Pancreas (tissue), 10 donors: ENCODE measurements at regions not wholly inside any gene's neighbourhood (a gene's known extent, or its start where the extent isn't known, plus 50 kb on each side); places are given as distances from the start of the nearest gene placed in this dataset.

ENCODE experiments used
- ATAC-seq, 4 donors: fragments of 200-7000 bp; cut with Tn5 transposase; one replicate each; pipeline versions ENCODE4 v1.8.0 to v1.9.1; 2020; ENCODE audit warnings: mild to moderate bottlenecking in 4 of 4, moderate library complexity in 4 of 4
- DNase-seq, 6 donors: peaks; one replicate each; pipeline ENCODE4 v3.0.0-alpha.2; 2020
- FAIRE-seq: peaks from 2 replicates; lab custom pipeline; 2012; peaks lifted over from hg19 to GRCh38; lab: Jason Lieb, UNC
- H3K27ac ChIP-seq, 4 donors: fragments of 200-600 bp; sonication (generic); 1 replicate in 3 of 4; 2 replicates in 1 of 4; pipeline versions ENCODE4 v1.5.0 to v1.8.0; 2020
- H3K27me3 ChIP-seq, 4 donors: fragments of 200-600 bp; one replicate each; pipeline ENCODE4 v1.8.0; 2021
- H3K36me3 ChIP-seq, 3 donors: fragments of 200-600 bp; sonication (generic) in 1 of 3; one replicate each; pipeline versions ENCODE4 v1.5.0 to v1.8.0; 2020 to 2021
- H3K4me1 ChIP-seq, 3 donors: fragments of 200-600 bp; one replicate each; pipeline ENCODE4 v1.8.0; 2021
- H3K4me3 ChIP-seq, 4 donors: fragments of 200-600 bp; sonication (generic) in 2 of 4; one replicate each; pipeline versions ENCODE4 v1.5.0 to v1.8.0; 2020 to 2021
- H3K9me3 ChIP-seq, 4 donors: fragments of 200-600 bp; one replicate each; pipeline ENCODE4 v1.8.0; 2021
- WGBS, 2 donors: extraction: QIAGEN DNeasy Blood & Tissue Kit; methylation state at CpG; one replicate each; pipeline ENCODE4 v1.1.7; 2013; 5-methylcytosine and 5-hydroxymethylcytosine counted together
- intact Hi-C, 3 donors: fragments of 100-400 bp; cut with DNase I; formaldehyde crosslinking; loops; one replicate each; pipeline versions ENCODE4 v1.11.1 to v1.14.2; 2022
- TF ChIP-seq, protein P1 (sequence below), 4 donors: fragments of 200-600 bp; sonication (generic) in 3 of 4; IDR thresholded peaks; one replicate each; pipeline versions ENCODE4 v1.5.0 to v1.8.0; 2021; ENCODE audit warnings: antibody characterized with exemption in 4 of 4
- donor health status: healthy with polysubstance abuse.
- donor health status: DM: no; HTN: no; CAD: no; lungs with moderate emphysema.
- donor health status: DM: no; HTN: no; CAD: no.
- donor health status: control.
- donor health status: control.
- donor health status: Bipolar disorder and iron deficiency.
- donor health status: DM: yes; HTN: yes; CAD: no.
- donor health status: DM: no; HTN: no; CAD: no.
- donor health status: DM: no; HTN: no; CAD: no.
- donor health status: DM: yes; HTN: yes; CAD: no.

DNA sequence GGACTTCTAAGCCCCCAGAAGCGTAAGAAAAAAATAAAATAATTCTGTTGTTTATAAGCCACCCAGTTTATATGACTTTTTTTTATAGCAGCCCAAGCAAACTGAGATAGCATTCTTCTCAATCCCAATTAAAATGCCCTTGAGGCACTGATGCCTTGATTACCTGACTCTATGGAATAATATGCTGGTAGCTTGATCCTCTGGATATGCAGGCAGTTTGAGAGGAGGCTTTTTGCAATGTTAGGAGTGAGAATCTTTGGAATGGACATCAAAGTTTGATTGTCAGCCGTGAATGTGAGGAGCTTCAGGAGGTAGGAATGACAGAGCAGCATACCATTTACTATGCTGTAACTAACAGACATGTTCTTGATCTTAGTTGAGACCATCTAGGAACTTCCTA is 275.6 kb downstream of the AASDHPPT start:
- ATAC-seq (no peak), DNase-seq (no peak)
- 77 to 91% methylated on average over 2 of the region's 2 CpGs for WGBS, 2 donors

DNA sequence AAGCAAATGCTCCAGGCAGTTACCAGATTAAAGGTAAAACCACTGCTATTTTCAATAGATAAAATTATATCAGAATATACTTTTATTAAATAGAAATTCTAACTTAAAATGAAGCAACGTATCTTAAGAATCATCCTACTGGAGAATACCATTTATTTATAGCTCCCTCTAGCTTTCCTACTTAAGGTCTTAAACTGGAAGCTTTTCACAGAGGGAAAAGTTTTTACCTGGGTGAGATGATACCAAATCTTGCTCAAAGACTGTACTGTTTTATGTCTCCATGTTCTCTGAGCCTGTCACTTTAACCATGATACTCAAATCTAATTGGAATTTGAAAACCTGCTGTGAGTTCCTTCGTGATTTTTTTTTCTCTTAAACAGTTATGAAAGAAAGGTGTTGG is 291.8 kb downstream of the AASDHPPT start:
- Histone ChIP-seq H3K4me1 (no peaks in the 10 kb centered on the region), H3K27me3 (no peaks in the 10 kb centered on the region), H3K4me3 (no peak overlapping the region), H3K27ac (no peak overlapping the region), H3K36me3 (no peaks in the 10 kb centered on the region), H3K9me3 (no peaks in the 10 kb centered on the region)
- DNase-seq = no peak
- no peak for FAIRE-seq
- intact Hi-C loops = no loop called here
- ATAC-seq = no peak
- TF ChIP-seq, protein P1, sequence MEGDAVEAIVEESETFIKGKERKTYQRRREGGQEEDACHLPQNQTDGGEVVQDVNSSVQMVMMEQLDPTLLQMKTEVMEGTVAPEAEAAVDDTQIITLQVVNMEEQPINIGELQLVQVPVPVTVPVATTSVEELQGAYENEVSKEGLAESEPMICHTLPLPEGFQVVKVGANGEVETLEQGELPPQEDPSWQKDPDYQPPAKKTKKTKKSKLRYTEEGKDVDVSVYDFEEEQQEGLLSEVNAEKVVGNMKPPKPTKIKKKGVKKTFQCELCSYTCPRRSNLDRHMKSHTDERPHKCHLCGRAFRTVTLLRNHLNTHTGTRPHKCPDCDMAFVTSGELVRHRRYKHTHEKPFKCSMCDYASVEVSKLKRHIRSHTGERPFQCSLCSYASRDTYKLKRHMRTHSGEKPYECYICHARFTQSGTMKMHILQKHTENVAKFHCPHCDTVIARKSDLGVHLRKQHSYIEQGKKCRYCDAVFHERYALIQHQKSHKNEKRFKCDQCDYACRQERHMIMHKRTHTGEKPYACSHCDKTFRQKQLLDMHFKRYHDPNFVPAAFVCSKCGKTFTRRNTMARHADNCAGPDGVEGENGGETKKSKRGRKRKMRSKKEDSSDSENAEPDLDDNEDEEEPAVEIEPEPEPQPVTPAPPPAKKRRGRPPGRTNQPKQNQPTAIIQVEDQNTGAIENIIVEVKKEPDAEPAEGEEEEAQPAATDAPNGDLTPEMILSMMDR (IDR thresholded peaks at IDR 0.05) = no peak
- WGBS, 2 donors = 27 to 51% methylated on average over 2 of the region's 2 CpGs

More for the DNA sequence above, 275.6 kb downstream of the AASDHPPT start:
- no peaks in the 10 kb centered on the region for H3K4me1 ChIP-seq
- H3K9me3 ChIP-seq = no peaks in the 10 kb centered on the region
- intact Hi-C loops = no loop called here
- no peak for FAIRE-seq
- no peaks in the 10 kb centered on the region for H3K36me3 ChIP-seq
- no peak overlapping the region for H3K4me3 ChIP-seq
- TF ChIP-seq, protein P1 (IDR thresholded peaks at IDR 0.05) = no peak
- H3K27me3 ChIP-seq = no peaks in the 10 kb centered on the region
- no peak overlapping the region for H3K27ac ChIP-seq

DNA sequence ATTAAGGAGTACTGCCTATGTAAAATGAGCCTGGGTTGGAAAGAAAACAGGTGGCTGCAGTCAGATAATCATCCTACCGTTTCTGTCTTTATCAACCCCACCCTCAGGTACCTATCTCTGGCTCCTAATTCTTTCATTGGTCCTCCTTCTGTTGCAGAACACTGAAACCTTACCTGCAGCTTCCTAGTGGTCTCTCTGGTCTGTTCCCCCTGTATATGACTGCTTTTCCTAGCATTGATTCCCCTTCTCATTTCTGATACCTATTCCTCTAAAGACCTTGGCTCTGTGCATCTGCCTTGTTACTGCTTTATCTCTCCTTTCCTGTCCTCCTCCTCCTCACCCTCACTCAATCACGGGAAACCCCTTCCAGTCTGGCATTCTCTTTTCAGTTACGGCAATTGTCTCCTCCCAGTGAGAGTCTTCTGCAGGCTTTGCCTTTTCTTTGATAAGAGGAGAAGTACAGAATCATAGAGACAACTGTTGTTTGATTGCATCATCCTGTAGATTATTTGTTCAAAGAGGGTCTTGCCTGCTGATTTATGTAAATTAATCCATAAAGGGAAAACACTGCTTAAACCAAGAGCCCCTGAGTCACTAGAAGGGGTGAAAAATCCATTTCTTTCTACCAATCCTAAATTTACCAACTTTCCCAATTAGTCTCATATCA is 301.2 kb downstream of the AASDHPPT start:
- Histone ChIP-seq H3K4me3 (no peak overlapping the region), H3K36me3 (no peaks in the 10 kb centered on the region), H3K27ac (no peak overlapping the region), H3K27me3 (no peaks in the 10 kb centered on the region), H3K9me3 (no peaks in the 10 kb centered on the region), H3K4me1 (no peaks in the 10 kb centered on the region)
- intact Hi-C loops = no loop called here
- 56 to 57% methylated on average over 3 of the region's 3 CpGs for WGBS, 2 donors
- TF ChIP-seq, protein P1 (IDR thresholded peaks at IDR 0.05) = no peak
- FAIRE-seq = no peak
- no peak for DNase-seq
- ATAC-seq = no peak

DNA sequence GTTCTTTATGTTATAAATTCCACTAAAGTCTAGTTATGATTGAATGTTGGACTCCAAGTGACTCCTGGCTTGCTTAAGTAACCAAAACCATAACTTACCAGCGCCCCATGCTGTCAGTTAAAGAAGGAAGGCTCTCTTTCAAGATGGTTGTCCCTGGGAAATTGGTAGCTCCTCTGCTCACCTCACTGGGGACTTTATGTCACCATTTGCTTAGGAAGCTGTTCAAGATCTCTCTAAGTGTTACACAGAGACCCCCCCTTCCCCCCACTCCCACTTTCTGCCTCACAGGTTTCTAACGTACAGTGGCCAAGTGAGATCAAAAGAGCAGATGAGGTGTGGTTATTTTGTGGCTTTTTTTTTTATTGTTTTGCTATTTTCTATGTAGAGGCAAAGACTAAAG is 301.8 kb downstream of the AASDHPPT start:
- 80 to 88% methylated on average over 2 of the region's 2 CpGs for WGBS, 2 donors
- intact Hi-C loops = no loop called here
- Histone ChIP-seq H3K9me3 (no peaks in the 10 kb centered on the region), H3K4me1 (no peaks in the 10 kb centered on the region), H3K36me3 (no peaks in the 10 kb centered on the region), H3K27ac (no peak overlapping the region), H3K4me3 (no peak overlapping the region), H3K27me3 (no peaks in the 10 kb centered on the region)
- FAIRE-seq = no peak
- TF ChIP-seq, protein P1 (IDR thresholded peaks at IDR 0.05) = no peak
- no peak for ATAC-seq
- no peak for DNase-seq

DNA sequence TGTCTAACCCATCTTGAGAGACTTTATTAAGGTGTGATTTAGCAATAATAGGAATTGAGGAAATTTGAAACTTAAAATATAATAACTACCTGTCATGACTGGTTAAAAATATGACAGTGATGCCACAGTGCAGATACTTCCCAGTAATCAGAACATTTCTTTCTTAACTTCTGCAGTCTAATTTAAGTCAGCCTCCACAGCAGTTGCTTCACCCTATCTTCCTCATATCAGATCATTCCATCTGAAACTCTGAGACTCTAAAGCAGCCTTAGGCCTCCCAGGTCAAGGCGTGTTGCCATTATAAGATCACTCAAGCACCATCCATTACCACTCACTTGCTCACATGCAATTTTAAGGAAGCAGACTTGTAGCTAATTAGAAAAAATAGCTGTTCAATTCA is 302.2 kb downstream of the AASDHPPT start:
- FAIRE-seq (no peak), ATAC-seq (no peak), DNase-seq (no peak)
- Histone ChIP-seq H3K27me3 (no peaks in the 10 kb centered on the region), H3K27ac (no peak overlapping the region), H3K4me1 (no peaks in the 10 kb centered on the region), H3K36me3 (no peaks in the 10 kb centered on the region), H3K9me3 (no peaks in the 10 kb centered on the region), H3K4me3 (no peak overlapping the region)
- intact Hi-C loops = no loop called here
- TF ChIP-seq, protein P1 (IDR thresholded peaks at IDR 0.05) = no peak
- 80 to 82% methylated on average over 1 of the region's 1 CpG for WGBS, 2 donors
